ENCODE measurements at regions not wholly inside any gene's neighbourhood (a gene's known extent, or its start where the extent isn't known, plus 50 kb on each side); places are given as distances from the start of the nearest gene placed in this dataset.

DNA sequence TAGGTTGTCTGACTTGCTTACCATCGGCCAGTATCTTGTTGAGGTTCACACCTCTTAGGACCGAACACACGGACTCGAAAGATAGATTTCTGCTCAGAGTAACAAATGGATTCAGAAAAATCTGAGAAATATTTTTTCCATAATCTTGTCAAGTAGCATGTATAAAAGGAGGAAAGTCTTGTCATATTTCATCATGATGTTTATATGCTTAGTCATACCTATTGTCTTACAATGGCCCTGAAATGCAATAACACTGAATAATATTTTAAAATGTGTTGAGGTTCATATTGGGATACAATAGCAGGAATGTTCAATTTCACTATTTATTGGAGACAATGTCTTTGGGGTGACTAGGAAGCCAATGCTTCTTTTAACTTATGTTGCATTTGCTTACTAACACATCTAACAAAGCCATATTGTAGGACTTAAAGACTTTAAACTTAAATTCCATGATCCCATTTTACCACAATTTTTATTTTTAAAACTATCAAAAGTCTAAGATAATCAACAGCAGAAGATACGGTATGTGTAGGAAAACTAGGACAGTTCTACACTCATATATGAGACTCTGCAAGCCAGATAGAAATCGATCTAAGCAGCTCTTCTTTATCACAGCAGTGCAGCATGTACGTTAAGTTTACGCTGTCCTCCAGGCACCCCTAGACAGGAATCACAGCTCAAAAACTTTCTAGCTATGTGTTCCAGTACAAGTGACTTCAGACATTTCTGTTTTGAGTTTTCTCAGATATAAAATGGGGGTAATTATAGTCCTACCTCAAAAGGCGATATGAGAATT, 135.7 kb upstream of the CAV2 start:
- no peak for TF ChIP-seq POLR2A (IDR thresholded peaks at IDR 0.05)
- TF ChIP-seq, protein P1, sequence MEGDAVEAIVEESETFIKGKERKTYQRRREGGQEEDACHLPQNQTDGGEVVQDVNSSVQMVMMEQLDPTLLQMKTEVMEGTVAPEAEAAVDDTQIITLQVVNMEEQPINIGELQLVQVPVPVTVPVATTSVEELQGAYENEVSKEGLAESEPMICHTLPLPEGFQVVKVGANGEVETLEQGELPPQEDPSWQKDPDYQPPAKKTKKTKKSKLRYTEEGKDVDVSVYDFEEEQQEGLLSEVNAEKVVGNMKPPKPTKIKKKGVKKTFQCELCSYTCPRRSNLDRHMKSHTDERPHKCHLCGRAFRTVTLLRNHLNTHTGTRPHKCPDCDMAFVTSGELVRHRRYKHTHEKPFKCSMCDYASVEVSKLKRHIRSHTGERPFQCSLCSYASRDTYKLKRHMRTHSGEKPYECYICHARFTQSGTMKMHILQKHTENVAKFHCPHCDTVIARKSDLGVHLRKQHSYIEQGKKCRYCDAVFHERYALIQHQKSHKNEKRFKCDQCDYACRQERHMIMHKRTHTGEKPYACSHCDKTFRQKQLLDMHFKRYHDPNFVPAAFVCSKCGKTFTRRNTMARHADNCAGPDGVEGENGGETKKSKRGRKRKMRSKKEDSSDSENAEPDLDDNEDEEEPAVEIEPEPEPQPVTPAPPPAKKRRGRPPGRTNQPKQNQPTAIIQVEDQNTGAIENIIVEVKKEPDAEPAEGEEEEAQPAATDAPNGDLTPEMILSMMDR (IDR thresholded peaks at IDR 0.05): no peak
